Nucleus accumbens (tissue), 56 donors: ENCODE measurements at regions not wholly inside any gene's neighbourhood (a gene's known extent, or its start where the extent isn't known, plus 50 kb on each side); places are given as distances from the start of the nearest gene placed in this dataset.

Experiments
- DNase-seq, 56 donors: peaks; one replicate each; lab custom pipeline; 2025; lab: John Stamatoyannopoulos, UW

- DNase-seq, result no peak
Measured at GRCh38 chr13:99120751-99121150, 79.9 kb upstream of the UBAC2 start.

GRCh38 chr13:99122171-99122570 is 78.5 kb upstream of the UBAC2 start:
- no peak for DNase-seq

- DNase-seq, result no peak
Measured at GRCh38 chr13:99123101-99124045, 77.3 kb upstream of the UBAC2 start.

- no peak for DNase-seq
Measured at GRCh38 chr13:99124046-99124400, 76.6 kb upstream of the UBAC2 start.

GRCh38 chr13:99124794-99125316 is 75.8 kb upstream of the UBAC2 start:
- DNase-seq, result no peak

GRCh38 chr13:99125326-99125915 is 75.2 kb upstream of the UBAC2 start:
- DNase-seq, result no peak

- DNase-seq, result no peak
Measured at GRCh38 chr13:99126821-99127220, 73.8 kb upstream of the UBAC2 start.

GRCh38 chr13:99129050-99129449 is 71.6 kb upstream of the UBAC2 start:
- no peak for DNase-seq

- DNase-seq, result no peak
Measured at GRCh38 chr13:99129951-99130350, 70.7 kb upstream of the UBAC2 start.

- DNase-seq, result no peak
Measured at GRCh38 chr13:99131410-99131809, 69.2 kb upstream of the UBAC2 start.

- DNase-seq, result no peak
Measured at GRCh38 chr13:99132295-99132835, 68.3 kb upstream of the UBAC2 start.

- DNase-seq, result no peak
Measured at GRCh38 chr13:99133230-99133629, 67.4 kb upstream of the UBAC2 start.

- no peak for DNase-seq
Measured at GRCh38 chr13:99133848-99134247, 66.8 kb upstream of the UBAC2 start.

GRCh38 chr13:99135591-99135990 is 65.1 kb upstream of the UBAC2 start:
- no peak for DNase-seq

- no peak for DNase-seq
Measured at GRCh38 chr13:99136427-99136954, 64.2 kb upstream of the UBAC2 start.

GRCh38 chr13:99140831-99141230 is 59.8 kb upstream of the UBAC2 start:
- DNase-seq, result no peak

GRCh38 chr13:99143904-99144303 is 56.8 kb upstream of the UBAC2 start:
- no peak for DNase-seq

- DNase-seq, result no peak
Measured at GRCh38 chr13:99144306-99144705, 56.3 kb upstream of the UBAC2 start.

GRCh38 chr13:99145461-99145860 is 55.2 kb upstream of the UBAC2 start:
- no peak for DNase-seq

- no peak for DNase-seq
Measured at GRCh38 chr13:99150575-99151361, 49.9 kb upstream of the UBAC2 start.
